A673 (cell line): ENCODE measurements at regions not wholly inside any gene's neighbourhood (a gene's known extent, or its start where the extent isn't known, plus 50 kb on each side); places are given as distances from the start of the nearest gene placed in this dataset.

Source experiments
- BruUV-seq: library from RNA; stranded (reverse); fragments of 400-500 nt; replicated peaks from 2 replicates; lab custom pipeline; 2021; lab: Mats Ljungman, UMichigan
- CTCF ChIA-PET: fragments of 300-600 bp; sonication (Branson Sonifier 250); formaldehyde crosslinking; loops from one replicate; lab custom pipeline; 2022; ENCODE audit warnings: antibody characterized with exemption; lab: Charles Lee
- POLR2A ChIA-PET: fragments of 300-600 bp; sonication (Branson Sonifier 250); formaldehyde crosslinking; loops from one replicate; lab custom pipeline; 2022; ENCODE audit warnings: antibody characterized with exemption; ENCODE audit not compliant: low non-redundant PET; lab: Charles Lee
- DNase-seq: peaks from one replicate; pipeline ENCODE4 v3.0.0-alpha.2; 2015; ENCODE audit warnings: low spot score
- H3K27ac ChIP-seq: fragments of 200-600 bp; sonication (generic); 2 replicates; pipeline ENCODE4 v1.5.1; 2016; ENCODE audit warnings: mixed run types, low read depth, mild to moderate bottlenecking, mixed read lengths, antibody characterized with exemption, low read length; ENCODE audit not compliant: poor library complexity, severe bottlenecking
- H3K27me3 ChIP-seq: fragments of 200-600 bp; sonication (generic); replicated peaks from 2 replicates; pipeline ENCODE4 v1.6.1; 2017; ENCODE audit warnings: mixed run types, low read depth, mild to moderate bottlenecking, mixed read lengths, antibody characterized with exemption, low read length; ENCODE audit not compliant: insufficient read depth, poor library complexity
- H3K36me3 ChIP-seq: fragments of 200-600 bp; sonication (generic); 2 replicates; pipeline ENCODE4 v1.6.1; 2016; ENCODE audit warnings: mixed run types, mild to moderate bottlenecking, mixed read lengths, antibody characterized with exemption, low read length; ENCODE audit not compliant: insufficient read depth, poor library complexity, severe bottlenecking
- H3K4me1 ChIP-seq: fragments of 200-600 bp; sonication (generic); 2 replicates; pipeline ENCODE4 v1.6.1; 2017; ENCODE audit warnings: mixed run types, mild to moderate bottlenecking, mixed read lengths, antibody characterized with exemption, low read length; ENCODE audit not compliant: insufficient read depth, poor library complexity, severe bottlenecking
- H3K4me3 ChIP-seq: fragments of 200-600 bp; sonication (generic); 2 replicates; pipeline ENCODE4 v1.5.1; 2016; ENCODE audit warnings: low read depth, mixed run types, mild to moderate bottlenecking, mixed read lengths, low read length; ENCODE audit not compliant: poor library complexity, severe bottlenecking
- H3K9me3 ChIP-seq: fragments of 200-600 bp; sonication (generic); 2 replicates; pipeline ENCODE4 v1.6.1; 2016; ENCODE audit warnings: mixed run types, low read depth, mild to moderate bottlenecking, mixed read lengths, antibody characterized with exemption, low read length; ENCODE audit not compliant: poor library complexity, severe bottlenecking
- CTCF ChIP-seq: fragments of 300-800, 200-600 bp; sonication (generic); conservative IDR thresholded peaks from 2 replicates; pipeline ENCODE4 v1.5.1; 2017; ENCODE audit warnings: low read depth, mild to moderate bottlenecking, antibody characterized with exemption, low read length, moderate library complexity, mixed read lengths
- EZH2 ChIP-seq: fragments of 200-600 bp; sonication (generic); IDR thresholded peaks from 2 replicates; pipeline ENCODE4 v1.6.1; 2017; ENCODE audit warnings: borderline replicate concordance, low read depth, mild to moderate bottlenecking, mixed read lengths, antibody characterized with exemption, low read length; ENCODE audit not compliant: poor library complexity, severe bottlenecking
- intact Hi-C: fragments of 100-400 bp; cut with micrococcal nuclease; formaldehyde crosslinking; loops from one replicate; pipeline ENCODE4 v1.10.0; 2022; ENCODE audit not compliant: unreplicated experiment

- no TSS peak for BruUV-seq
- Histone ChIP-seq H3K4me3 (no peak overlapping the region), H3K36me3 (no peaks in the 10 kb centered on the region), H3K27ac (no peak overlapping the region), H3K4me1 (no peaks in the 10 kb centered on the region), H3K9me3 (no peaks in the 10 kb centered on the region), H3K27me3 (no peaks in the 10 kb centered on the region)
- ChIA-PET POLR2A (no interaction called here), CTCF (no interaction called here)
- intact Hi-C loops = no loop called here
- DNase-seq = no peak
- TF ChIP-seq CTCF (no peak), EZH2 (no peak)
These were observed 992.3 kb downstream of the BRD1 start for GRCh38 chr22:48835364-48835763.

- ChIA-PET CTCF (no interaction called here), POLR2A (no interaction called here)
- intact Hi-C loops = no loop called here
- H3K4me1 ChIP-seq = no peaks in the 10 kb centered on the region
- H3K27ac ChIP-seq = no peak overlapping the region
- no peaks in the 10 kb centered on the region for H3K9me3 ChIP-seq
- no TSS peak for BruUV-seq
- TF ChIP-seq CTCF (no peak), EZH2 (no peak)
- DNase-seq = no peak
- no peaks in the 10 kb centered on the region for H3K36me3 ChIP-seq
- no peak overlapping the region for H3K4me3 ChIP-seq
- no peaks in the 10 kb centered on the region for H3K27me3 ChIP-seq
These were observed 993.3 kb downstream of the BRD1 start for GRCh38 chr22:48834404-48834803.

GRCh38 chr22:48832592-48832991, 995.1 kb downstream of the BRD1 start:
- Histone ChIP-seq H3K9me3 (no peaks in the 10 kb centered on the region), H3K27ac (no peak overlapping the region), H3K4me1 (no peaks in the 10 kb centered on the region), H3K4me3 (no peak overlapping the region), H3K27me3 (no peaks in the 10 kb centered on the region), H3K36me3 (no peaks in the 10 kb centered on the region)
- no peak for TF ChIP-seq EZH2
- TF ChIP-seq CTCF = no peak
- no peak for DNase-seq
- BruUV-seq = no TSS peak
- CTCF ChIA-PET = no interaction called here
- intact Hi-C loops = no loop called here
- POLR2A ChIA-PET = no interaction called here
